A673 (cell line): ENCODE measurements at regions not wholly inside any gene's neighbourhood (a gene's known extent, or its start where the extent isn't known, plus 50 kb on each side); places are given as distances from the start of the nearest gene placed in this dataset.

ENCODE experiments used
- BruUV-seq: library from RNA; stranded (reverse); fragments of 400-500 nt; replicated peaks from 2 replicates; lab custom pipeline; 2021; lab: Mats Ljungman, UMichigan
- CTCF ChIA-PET: fragments of 300-600 bp; sonication (Branson Sonifier 250); formaldehyde crosslinking; loops from one replicate; lab custom pipeline; 2022; ENCODE audit warnings: antibody characterized with exemption; lab: Charles Lee
- POLR2A ChIA-PET: fragments of 300-600 bp; sonication (Branson Sonifier 250); formaldehyde crosslinking; loops from one replicate; lab custom pipeline; 2022; ENCODE audit warnings: antibody characterized with exemption; ENCODE audit not compliant: low non-redundant PET; lab: Charles Lee
- DNase-seq: peaks from one replicate; pipeline ENCODE4 v3.0.0-alpha.2; 2015; ENCODE audit warnings: low spot score
- H3K27ac ChIP-seq: fragments of 200-600 bp; sonication (generic); 2 replicates; pipeline ENCODE4 v1.5.1; 2016; ENCODE audit warnings: mixed run types, low read depth, mild to moderate bottlenecking, mixed read lengths, antibody characterized with exemption, low read length; ENCODE audit not compliant: poor library complexity, severe bottlenecking
- H3K27me3 ChIP-seq: fragments of 200-600 bp; sonication (generic); replicated peaks from 2 replicates; pipeline ENCODE4 v1.6.1; 2017; ENCODE audit warnings: mixed run types, low read depth, mild to moderate bottlenecking, mixed read lengths, antibody characterized with exemption, low read length; ENCODE audit not compliant: insufficient read depth, poor library complexity
- H3K36me3 ChIP-seq: fragments of 200-600 bp; sonication (generic); 2 replicates; pipeline ENCODE4 v1.6.1; 2016; ENCODE audit warnings: mixed run types, mild to moderate bottlenecking, mixed read lengths, antibody characterized with exemption, low read length; ENCODE audit not compliant: insufficient read depth, poor library complexity, severe bottlenecking
- H3K4me1 ChIP-seq: fragments of 200-600 bp; sonication (generic); 2 replicates; pipeline ENCODE4 v1.6.1; 2017; ENCODE audit warnings: mixed run types, mild to moderate bottlenecking, mixed read lengths, antibody characterized with exemption, low read length; ENCODE audit not compliant: insufficient read depth, poor library complexity, severe bottlenecking
- H3K4me3 ChIP-seq: fragments of 200-600 bp; sonication (generic); 2 replicates; pipeline ENCODE4 v1.5.1; 2016; ENCODE audit warnings: low read depth, mixed run types, mild to moderate bottlenecking, mixed read lengths, low read length; ENCODE audit not compliant: poor library complexity, severe bottlenecking
- H3K9me3 ChIP-seq: fragments of 200-600 bp; sonication (generic); 2 replicates; pipeline ENCODE4 v1.6.1; 2016; ENCODE audit warnings: mixed run types, low read depth, mild to moderate bottlenecking, mixed read lengths, antibody characterized with exemption, low read length; ENCODE audit not compliant: poor library complexity, severe bottlenecking
- CTCF ChIP-seq: fragments of 300-800, 200-600 bp; sonication (generic); conservative IDR thresholded peaks from 2 replicates; pipeline ENCODE4 v1.5.1; 2017; ENCODE audit warnings: low read depth, mild to moderate bottlenecking, antibody characterized with exemption, low read length, moderate library complexity, mixed read lengths
- EZH2 ChIP-seq: fragments of 200-600 bp; sonication (generic); IDR thresholded peaks from 2 replicates; pipeline ENCODE4 v1.6.1; 2017; ENCODE audit warnings: borderline replicate concordance, low read depth, mild to moderate bottlenecking, mixed read lengths, antibody characterized with exemption, low read length; ENCODE audit not compliant: poor library complexity, severe bottlenecking
- intact Hi-C: fragments of 100-400 bp; cut with micrococcal nuclease; formaldehyde crosslinking; loops from one replicate; pipeline ENCODE4 v1.10.0; 2022; ENCODE audit not compliant: unreplicated experiment

DNA sequence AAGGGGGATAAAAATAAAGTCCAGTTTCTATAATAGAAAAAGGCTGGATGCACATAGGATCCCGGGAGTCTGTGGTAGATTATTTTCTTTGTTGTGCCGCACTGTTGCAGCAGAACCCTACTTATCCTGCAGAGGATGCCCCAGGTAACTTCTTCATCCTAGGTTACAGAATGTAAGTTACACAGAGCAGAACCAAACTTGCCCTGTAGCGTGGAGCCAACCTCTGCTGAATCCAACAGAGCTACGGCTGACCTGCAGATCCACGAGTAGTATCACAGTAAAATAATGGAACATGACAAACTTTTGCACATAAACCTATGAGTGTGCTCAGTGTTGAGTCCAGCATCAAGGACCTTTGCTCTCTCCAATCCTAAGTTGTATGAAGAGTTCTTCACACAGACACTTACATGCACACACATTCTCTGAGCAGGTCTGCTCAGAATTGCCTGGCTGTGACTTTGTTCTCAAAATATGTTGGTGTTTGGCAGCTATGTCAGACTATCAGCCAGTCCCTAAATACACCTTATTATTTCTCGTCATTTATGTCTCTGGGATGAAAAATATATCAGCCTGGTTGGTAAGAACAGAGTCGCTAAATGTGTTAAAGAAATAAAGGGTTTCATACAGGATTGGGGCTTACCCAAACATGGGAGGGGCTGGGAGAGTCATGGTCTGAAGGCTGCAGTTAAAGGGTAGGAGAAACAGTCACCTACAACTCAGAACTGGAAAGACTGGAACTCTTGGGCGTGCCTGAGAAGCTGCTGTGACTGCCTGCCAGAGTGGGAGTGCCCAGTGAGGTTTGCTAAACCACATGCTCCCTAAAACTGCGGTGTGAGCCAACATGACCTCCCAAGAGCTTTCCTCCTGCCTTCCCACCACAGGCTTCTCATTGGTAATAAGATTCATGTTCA lies 165.1 kb upstream of the SLC24A3 start:
- CTCF ChIA-PET = no interaction called here
- intact Hi-C loops = no loop called here

GRCh38 chr20:19047951-19048296 lies 164.5 kb upstream of the SLC24A3 start:
- DNase-seq = no peak
- Histone ChIP-seq H3K27ac (no peak overlapping the region), H3K9me3 (no peaks in the 10 kb centered on the region), H3K4me3 (no peak overlapping the region), H3K4me1 (peaks cover 5% of the 10 kb centered on the region), H3K36me3 (no peaks in the 10 kb centered on the region), H3K27me3 (no peaks in the 10 kb centered on the region)
- BruUV-seq = no TSS peak
- intact Hi-C loops = no loop called here
- TF ChIP-seq CTCF (no peak), EZH2 (no peak)
- ChIA-PET CTCF (no interaction called here), POLR2A (no interaction called here)

More for the DNA sequence above, 165.1 kb upstream of the SLC24A3 start:
- no peak for TF ChIP-seq CTCF
- TF ChIP-seq EZH2 = no peak
- Histone ChIP-seq H3K36me3 (no peaks in the 10 kb centered on the region), H3K9me3 (no peaks in the 10 kb centered on the region), H3K4me3 (no peak overlapping the region), H3K27me3 (no peaks in the 10 kb centered on the region), H3K27ac (no peak overlapping the region), H3K4me1 (peaks cover 5% of the 10 kb centered on the region)
- no TSS peak for BruUV-seq
- POLR2A ChIA-PET = no interaction called here
- DNase-seq = no peak

DNA sequence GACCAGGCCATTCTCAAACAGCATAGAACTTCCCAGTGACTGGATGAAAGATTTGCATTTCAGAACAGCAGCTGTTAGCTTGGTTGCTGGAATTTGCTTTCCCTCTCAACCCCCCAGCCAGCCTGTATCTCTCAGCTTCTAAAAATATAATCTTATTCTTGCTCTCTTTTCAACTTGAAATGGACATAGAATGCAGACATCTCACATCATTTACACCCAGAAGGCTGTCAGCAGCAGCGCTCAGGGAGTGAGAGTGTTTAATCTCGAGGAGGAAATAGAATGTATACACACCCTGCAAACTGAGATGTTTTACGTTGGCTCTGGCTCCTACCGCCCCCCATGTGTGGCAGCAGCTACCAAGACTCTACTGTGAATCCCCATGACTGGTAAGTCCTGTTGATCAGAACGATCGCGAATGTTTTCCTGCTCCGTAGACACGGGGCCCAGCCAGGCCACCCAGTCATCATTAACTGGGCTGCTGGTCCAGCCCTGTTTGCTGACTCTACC lies 163.4 kb upstream of the SLC24A3 start:
- H3K4me3 ChIP-seq = no peak overlapping the region
- POLR2A ChIA-PET = no interaction called here
- no TSS peak for BruUV-seq
- TF ChIP-seq CTCF = no peak
- intact Hi-C loops = no loop called here
- no peaks in the 10 kb centered on the region for H3K9me3 ChIP-seq
- H3K27ac ChIP-seq = no peak overlapping the region
- H3K27me3 ChIP-seq = no peaks in the 10 kb centered on the region
- peaks cover 5% of the 10 kb centered on the region for H3K4me1 ChIP-seq
- CTCF ChIA-PET = no interaction called here
- H3K36me3 ChIP-seq = no peaks in the 10 kb centered on the region
- no peak for DNase-seq
